ENCODE measurements at regions not wholly inside any gene's neighbourhood (a gene's known extent, or its start where the extent isn't known, plus 50 kb on each side); places are given as distances from the start of the nearest gene placed in this dataset.
"Not testable (repeated sequence)": the region's sequence is repeated elsewhere in the genome, so short reads cannot be mapped to it uniquely, and the experiment has no call there.

DNA sequence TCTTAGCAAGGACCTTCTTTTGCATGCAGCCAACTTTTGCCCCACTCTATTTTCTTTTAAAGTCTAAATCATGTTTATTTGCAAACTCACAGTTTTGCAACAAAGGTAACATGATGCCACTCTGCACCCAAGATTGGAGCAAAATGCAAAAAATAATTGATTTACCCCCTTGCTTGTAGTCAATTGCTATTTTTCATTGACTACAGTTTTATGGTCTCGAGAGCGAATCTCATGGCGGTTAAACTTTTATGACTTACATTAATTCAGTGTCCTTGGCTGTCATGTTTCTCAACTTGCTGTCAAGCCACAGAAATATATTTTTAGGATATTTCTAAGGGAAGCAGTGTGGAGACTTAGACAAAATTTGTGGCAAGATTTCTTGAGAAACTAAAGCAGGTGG, 110.0 kb upstream of the JCAD start:
- no peak for DNase-seq

DNA sequence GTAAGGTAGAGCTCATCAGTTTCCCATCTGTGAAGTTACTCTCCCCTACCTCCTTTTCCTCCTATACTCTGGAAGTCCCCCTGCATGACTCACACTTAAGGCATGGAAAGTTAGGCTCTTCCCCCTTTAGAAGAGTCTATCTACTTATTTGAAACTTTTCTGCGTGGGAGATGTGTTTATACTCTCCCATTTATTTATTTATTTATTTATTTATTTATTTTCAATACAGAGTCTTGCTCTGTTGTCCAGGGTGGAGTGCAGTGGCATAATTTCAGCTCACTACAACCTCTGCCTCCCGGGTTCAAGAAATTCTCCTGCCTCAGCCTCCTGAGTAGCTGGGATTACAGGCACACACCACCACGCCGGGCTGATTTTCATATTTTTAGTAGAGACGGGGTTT, 107.5 kb upstream of the JCAD start:
- no peak for DNase-seq

DNA sequence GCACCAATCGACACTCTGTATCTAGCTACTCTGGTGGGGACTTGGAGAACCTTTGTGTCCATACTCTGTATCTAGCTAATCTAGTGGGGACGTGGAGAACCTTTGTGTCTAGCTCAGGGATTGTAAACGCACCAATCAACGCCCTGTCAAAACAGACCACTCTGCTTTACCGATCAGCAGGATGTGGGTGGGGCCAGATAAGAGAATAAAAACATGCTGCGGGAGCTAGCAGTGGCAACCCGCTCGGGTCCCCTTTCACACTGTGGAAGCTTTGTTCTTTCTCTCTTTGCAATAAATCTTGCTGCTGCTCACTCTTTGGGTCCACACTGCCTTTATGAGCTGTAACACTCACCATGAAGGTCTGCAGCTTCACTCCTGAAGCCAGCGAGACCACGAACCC, 104.0 kb upstream of the JCAD start:
- DNase-seq = not testable (repeated sequence)

DNA sequence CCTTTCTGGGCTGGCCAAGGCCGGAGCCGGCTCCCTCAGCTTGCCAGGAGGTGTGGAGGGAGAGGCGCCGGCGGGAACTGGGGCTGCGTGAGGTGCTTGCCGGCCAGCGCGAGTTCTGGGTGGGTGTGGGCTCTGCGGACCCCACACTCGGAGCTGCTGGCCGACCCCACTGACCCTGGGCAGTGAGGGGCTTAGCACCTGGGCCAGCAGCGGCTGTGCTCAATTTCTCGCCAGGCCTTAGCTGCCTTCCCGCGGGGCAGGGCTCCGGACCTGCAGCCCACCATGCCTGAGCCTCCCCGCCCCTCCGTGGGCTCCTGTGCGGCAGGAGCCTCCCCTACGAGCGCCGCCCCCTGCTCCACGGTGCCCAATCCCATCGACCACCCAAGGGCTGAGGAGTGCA, 103.4 kb upstream of the JCAD start:
- not testable (repeated sequence) for DNase-seq

DNA sequence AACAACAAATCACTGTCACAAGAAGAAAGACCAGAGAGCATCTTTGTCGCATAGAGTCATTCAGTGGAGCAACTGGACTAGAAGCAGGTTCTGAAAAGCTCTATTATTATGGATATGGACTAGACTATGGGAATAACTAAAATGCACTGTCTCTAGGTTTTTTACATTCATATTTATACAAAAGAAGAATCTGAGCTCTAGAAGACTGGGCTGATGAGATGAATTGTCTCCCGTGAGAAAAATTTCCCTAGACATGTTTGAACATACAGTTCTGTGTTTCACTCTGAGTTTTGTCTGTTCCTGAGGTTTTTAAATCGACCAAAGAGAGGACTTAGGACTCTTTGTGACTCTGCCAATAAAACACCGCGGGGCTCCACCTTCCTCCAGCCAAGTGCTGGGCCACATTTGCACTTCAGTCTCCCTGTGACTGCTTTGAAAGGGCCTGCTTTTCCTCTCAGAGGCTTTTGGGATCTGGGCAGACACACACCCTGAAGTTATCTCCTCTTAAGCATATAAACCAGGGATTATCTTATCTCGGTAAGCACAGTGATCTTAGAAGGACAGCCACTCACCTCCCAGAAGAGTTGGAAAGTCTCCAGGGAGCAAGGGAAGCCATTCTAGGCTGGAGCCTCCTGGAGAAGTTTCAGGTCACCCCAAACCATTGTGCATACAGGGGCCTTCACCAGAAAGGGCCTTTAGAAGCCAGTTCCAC, 101.0 kb upstream of the JCAD start:
- no peak for DNase-seq

DNA sequence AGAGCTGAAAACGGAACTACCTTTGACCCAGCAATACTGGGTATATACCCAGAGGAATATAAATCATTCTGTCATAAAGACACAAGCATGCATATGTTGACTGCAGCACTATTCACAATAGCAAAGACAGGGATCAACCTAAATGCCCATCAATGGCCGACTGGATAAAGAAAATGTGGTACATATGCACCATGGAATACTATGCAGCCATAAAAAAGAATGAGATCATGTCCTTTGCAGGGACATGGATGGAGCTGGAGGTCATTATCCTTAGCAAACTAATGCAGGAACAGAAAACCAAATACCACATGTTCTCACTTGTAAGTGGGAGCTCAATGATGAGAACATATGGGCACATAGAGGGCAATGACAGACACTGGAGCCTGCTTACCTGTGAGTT, 100.2 kb upstream of the JCAD start:
- not testable (repeated sequence) for DNase-seq

DNA sequence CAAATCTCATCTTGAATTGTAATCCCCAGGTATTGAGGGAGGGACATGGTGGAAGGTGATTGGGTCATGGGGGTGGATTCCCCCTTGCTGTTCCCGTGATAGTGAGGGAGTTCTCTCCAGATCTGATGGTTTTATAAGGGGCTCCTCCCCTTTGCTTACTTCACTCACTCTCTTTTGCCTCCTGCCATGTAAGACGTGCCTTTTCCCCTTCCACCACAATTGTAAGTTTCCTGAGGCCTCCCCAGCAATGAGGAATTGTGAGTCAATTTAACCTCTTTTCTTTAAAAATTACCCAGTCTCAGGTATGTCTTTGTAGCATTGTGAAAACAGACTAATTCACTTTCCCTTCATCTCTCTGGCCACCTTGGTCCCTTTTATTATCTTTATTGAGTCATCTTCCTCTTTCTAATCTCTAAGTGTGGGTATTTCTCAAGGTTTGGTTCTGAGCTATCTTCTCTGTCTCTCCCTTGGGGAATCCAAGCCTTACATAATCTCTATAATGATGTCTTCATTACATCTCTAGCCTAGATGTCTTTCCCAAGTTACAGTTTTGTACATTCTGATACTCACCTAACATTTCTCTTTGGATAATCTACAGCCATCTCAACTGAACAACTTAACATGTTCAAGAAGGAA, 99.1 kb upstream of the JCAD start:
- DNase-seq = no peak

DNA sequence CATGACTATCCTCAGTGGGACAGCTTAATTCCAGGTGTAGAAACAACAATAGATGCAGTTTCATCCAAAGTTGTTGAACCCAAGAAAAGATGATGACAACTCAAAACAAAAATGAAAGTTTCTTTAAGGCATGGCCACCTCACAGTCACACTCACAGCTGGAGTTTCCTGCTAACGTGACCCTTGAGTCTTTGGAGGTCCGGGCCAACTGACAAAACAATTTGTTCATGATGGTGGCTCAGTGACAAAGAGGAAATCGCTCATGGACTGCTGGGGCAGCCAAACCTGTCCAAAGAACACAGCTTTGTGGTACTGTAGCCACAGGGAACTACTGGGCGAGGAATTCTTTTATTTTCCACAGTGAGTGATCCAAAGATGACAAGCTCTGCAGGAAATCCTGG, 96.0 kb upstream of the JCAD start:
- DNase-seq = no peak

DNA sequence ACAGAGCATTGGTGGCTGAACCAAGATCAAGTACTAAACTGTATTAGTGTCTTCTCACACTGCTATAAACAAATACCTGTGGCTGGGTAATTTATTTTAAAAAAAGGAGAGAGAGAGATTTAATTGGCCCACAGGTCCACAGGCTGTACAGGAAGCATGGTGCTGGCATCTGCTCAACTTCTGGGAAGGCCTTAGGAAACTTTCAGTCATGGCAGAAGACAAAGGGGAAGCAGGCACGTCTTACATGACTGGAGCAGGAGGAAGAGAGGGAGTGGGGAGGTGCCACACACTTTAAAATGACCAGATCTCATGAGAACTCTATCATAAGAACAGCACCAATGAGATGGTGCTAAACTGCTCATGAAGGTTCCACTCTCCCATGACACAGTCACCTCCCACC, 95.2 kb upstream of the JCAD start:
- DNase-seq = no peak

DNA sequence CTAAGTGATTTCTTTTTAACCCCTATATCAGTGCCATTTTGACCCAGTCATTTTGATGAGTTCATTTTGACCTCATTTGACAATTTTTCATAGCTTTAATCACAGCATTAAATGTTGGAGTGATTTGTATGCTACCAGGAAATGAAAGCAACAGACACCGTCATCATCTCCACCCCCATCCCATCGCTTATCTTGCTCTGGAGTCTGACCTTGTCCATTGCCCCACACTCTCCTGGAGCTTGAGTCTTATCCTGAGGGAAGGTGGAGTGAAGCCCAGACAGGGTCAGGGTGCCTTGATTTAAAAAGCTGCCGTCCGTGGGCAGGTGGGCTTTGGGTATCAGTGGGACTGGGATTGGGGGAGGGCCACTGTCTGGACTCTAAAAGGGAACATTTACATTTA, 94.7 kb upstream of the JCAD start:
- no peak for DNase-seq

DNA sequence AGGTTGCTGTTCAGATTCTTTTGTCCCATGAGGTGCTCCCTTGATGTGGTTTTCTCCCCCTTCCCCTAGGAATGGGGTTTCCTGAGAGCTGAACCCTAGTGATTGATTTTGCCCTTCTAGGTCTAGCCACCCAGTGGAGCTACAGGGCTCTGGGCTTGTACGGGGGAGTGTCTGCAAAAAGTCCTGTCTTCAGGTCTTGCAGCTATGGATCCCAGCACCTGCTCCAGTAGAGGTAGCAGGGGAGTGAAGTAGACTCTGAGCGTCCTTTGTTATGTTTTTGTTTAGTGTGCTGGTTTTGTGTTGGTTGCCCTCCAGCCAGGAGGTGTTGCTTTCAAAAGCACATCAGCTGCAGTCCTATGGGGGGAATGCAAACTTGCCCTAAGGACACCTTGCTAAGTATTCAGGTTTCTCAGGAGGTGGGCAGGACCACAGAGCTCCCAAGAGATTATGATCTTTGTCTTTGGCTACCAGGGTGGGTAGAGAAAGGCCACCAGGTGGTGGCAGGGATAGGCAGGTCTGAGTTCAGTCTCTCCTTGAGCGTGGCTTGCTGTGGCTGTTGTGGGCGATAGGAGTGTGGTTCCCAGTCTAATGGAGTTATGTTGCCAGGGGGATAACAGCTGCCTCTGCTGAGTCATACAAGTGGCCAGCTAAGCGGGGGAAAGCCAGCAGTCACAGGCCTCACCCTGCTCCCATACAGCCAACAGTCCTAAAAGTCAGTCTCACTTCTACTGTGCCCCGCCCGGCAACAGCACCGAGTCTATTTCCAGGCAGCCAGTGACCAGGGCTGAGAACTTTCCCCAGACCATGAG, 92.4 kb upstream of the JCAD start:
- no peak for DNase-seq

DNA sequence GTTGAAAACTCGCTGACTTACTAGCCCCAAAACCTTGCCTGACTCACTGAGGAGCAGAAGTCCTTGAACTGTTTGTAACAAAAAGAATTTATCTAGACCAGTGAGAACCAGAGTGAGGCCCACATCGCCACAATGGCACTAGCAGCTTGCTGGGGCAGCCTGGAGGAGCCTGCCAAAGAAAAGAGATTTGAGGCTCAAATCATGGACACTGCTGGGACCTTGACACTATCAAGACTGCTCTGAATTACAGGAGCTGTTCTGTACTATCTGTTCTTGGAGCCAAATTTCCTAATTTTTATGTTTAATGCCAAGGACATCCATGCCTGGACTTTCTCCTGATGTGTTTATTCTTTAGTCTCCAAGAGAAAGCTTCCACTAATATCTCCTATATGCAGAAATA, 82.0 kb upstream of the JCAD start:
- DNase-seq = no peak

DNA sequence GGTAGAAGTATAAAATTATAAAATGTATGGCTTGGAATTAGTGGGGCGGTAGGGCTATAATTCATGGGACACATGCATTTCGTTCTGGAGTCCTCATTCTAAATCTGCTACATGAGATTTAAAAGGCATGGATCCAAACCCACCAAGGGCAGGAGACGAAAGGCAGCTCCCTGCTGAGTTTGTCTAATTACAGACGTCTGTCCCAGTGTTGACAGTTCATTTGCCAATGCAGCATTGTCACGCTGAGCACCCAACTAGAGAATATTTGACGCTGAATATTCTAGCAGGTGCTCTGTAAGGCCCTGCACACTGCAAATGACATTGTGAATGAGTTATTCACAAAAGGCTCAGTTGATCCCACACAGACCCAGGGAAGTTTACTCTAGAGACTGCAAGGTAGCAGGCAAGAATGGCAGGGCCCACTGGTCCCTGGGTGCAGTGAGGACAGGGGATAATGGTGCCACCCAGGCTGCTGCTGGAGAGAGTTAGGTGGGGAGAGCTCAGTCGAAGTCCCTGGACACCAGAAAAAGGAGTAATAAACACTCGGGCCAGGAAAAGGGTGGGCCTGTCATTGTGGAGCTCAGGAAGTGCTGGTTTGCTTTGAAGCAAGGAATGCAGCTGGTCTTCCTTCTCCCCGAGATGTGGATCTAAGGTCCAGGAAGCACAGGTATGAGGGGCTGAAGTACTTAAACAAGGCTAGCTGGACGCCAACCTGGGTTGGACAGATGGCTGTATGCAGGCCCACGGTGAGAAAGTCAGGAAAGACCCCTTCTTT, 75.0 kb upstream of the JCAD start:
- no peak for DNase-seq

DNA sequence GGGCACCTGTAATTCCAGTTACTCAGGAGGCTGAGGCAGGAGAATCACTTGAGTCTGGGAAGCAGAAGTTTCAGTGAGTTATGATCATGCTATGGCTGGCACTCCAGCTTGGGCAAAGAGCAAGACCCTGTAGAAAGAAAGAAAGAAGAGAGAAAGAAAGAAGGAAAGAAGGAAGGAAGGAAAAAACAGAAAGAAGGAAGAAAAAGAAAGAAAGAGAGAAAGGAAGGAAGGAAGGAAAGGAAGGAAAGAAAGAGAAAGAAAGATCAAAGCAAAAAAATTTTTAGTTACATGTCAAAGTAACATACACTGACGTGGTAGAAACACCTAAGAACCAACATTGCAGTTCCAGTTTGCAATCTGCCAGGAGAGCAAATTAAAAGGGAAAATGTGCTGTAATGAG, 73.8 kb upstream of the JCAD start:
- no peak for DNase-seq

DNA sequence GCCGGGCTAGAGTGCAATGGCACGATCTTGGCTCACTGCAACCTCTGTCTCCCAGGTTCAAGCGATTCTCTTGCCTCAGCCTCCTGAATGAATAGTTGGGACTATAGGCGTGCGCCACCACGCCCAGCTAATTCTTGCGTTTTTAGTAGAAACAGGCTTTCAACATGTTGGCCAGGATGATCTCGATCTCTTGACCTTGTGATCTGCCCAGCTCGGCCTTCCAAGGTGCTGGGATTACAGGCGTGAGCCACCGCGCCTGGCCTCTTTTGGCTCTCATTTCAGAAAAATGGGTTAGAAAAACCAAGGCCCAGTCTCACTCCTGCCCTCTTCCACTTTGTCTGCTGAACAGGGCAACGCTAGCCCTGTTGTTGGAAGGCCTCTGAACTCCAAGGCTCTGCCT, 72.0 kb upstream of the JCAD start:
- not testable (repeated sequence) for DNase-seq

DNA sequence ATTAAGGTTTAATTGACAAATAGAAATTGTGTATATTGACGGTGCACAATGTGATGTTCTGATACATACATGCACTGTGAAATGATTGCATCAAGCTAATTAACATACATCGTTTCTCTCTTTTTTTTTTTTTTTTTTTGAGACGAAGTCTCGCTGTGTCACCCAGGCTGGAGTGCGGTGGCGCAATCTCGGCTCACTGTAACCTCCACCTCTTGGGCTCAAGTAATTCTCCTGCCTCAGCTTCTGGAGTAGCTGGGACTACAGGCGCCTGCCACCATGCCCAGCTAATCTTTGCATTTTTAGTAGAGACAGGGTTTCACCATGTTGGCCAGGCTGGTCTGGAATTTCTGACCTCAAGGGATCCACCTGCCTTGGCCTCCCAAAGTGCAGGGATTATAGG, 69.9 kb upstream of the JCAD start:
- DNase-seq = not testable (repeated sequence)

DNA sequence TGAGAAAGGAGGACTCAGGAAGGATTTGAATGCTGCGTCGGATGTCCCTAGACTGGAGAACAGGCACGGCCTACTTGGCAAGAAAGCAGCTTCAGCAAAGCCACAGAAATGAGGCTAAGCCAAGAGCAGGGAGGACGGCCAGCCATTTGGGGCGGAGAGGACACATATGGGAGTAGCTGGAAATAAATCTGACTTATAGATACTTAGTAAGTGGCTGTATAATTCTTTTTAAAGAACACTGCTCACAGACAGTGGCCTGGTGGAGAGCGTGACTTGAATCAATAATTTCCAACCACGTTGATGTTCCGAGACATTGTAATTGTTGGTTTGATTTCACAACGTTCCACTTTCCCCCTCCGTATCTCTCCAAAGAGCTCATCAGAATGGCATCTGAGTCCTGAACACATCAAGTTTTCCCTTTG, 67.7 kb upstream of the JCAD start:
- DNase-seq = no peak

DNA sequence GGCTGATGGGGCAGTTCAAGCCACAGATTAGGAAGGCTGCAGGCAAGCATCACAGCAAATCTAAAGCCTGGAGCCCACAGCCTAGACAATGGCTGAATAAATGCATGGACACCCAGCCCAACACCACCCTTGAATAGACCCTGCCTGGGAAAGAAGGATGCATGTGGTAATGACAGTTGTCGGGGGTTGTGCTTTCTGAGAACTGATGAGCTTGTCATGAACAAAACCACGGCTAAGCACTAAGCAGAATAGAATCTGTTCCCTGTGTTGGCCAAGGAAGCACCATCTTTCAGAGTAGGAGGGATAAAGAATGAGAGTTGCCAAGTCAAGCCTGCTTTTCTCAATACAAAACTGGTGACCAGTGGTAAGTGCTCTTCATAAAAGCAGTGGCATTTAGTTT, 66.1 kb upstream of the JCAD start:
- DNase-seq = no peak

DNA sequence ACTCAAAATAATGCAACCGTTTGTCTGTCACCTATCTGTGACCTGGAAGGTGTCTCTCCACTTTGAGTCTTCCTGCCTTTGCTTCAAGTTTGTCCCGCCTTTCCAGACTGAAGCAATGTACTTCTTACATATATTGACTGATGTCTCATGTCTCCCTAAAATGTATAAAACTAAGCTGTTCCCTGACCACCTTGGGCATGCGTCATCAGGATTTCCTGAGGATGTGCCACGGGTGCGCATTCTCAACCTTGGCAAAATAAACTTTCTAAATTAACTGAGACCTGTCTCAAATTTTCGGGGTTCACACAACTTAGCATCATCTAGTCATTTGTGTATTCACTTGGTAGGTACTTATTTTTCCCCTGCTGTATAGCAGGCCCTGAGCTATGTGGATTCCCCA, 65.3 kb upstream of the JCAD start:
- DNase-seq = no peak

DNA sequence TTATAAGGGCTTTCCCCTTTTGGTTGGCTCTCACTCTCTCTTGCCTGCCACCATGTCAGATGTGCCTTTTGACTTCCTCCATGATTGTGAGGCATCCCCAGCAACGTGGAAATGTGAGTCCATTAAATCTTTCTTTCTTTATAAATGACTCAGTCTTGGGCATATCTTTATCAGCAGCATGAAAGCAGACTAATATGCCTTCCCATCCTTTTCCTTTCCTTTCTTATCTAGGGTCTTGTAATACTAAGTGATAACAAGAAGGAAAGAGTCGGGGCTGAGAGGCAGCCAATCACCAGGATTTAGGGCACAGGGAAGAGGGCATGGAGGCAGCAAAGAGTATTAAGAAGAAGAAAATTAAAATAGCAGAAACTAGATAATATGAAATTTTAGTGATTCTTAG, 62.0 kb upstream of the JCAD start:
- no peak for DNase-seq

DNA sequence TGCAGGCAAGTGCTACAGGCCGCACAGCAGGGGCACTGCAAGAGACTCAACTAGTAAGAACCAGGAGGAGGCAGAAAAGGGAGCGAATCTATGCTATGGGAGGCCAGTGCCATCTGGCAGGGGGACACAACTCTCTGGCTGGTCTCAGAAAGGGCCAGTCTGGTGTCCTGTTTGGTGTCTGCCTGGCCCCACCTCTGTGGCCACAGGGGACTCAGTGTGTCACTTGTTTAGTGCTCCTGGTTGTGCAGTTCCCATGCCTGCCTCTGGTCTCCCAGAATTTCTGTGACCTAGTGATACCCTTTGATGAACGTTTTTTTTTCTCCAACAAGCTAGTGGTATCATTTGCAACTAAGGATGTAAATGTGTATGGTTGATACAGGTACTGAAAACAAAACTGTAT, 59.2 kb upstream of the JCAD start:
- no peak for DNase-seq

DNA sequence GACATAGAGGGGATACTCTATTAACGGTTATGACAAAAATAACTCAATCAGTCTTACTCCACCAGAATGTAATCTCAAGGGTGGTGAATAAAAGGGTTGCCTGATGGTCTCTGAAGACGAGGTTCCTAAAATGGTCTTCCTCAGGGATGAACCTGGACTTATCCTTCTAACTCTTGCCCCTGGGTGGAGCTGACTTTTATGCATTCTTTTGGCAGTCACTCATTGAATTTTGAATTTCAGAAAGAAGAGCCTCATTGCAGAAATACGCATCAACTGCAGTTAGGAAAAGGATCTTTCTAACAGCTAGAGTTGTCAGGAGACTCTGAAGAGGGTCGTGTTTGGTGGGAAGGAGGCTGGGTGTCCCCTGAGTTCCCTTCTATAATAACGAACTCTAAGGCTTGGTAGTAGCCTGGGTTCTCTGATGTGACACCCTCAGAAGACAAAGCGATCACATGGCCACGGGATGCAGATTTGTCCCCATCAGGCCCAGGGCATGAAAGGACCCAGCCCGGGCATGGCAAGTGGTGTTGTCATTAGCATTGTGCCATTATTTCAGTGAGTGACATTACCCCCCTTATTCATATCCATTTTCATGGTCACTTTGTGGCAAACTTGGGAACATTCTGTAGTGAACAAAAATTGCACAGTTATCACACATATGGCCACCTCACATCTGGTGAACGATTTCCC, 58.6 kb upstream of the JCAD start:
- no peak for DNase-seq

DNA sequence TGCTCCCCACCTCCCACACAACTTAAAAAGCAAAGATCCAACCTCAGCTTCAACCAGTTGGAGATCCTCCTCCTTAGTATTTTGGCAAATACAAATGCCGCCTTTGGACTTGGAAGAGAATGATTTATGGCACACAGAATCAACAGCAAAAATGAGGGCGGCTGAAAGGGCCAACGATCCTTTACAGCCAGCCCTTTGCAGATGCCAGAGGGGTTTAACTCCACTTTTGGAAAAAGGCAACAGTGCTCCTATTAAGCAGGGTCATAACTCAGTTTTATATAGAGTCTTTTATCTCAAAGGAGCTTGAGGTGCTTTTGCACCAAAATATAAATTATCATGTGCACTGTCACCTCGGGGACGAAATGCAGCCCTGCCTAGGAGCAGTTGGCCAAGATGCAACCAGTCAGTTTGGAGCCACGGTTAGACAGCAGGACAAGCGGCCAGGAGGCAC, 56.7 kb upstream of the JCAD start:
- DNase-seq = no peak

Data from KG1 (cell line).